ENCODE measurements at regions not wholly inside any gene's neighbourhood (a gene's known extent, or its start where the extent isn't known, plus 50 kb on each side); places are given as distances from the start of the nearest gene placed in this dataset.

- TF ChIP-seq IRF3 (IDR thresholded peaks at IDR 0.05; ENCODE audit: low read depth, low read length) (no peak), FOSL2 (IDR thresholded peaks at IDR 0.05; ENCODE audit: borderline replicate concordance, low read depth) (no peak), USF2 (IDR thresholded peaks at IDR 0.05; ENCODE audit: borderline replicate concordance, low read depth, low read length) (no peak), MAX (IDR thresholded peaks at IDR 0.05; ENCODE audit: low read depth) (no peak), CTCF (IDR thresholded peaks at IDR 0.05) (no peak), FOXJ3 (CRISPR knock-in tag; IDR thresholded peaks at IDR 0.05) (no peak), GABPA (IDR thresholded peaks at IDR 0.05; ENCODE audit: low read depth) (no peak), RAD21 (IDR thresholded peaks at IDR 0.05; ENCODE audit: low read length) (no peak)
Observed at GRCh38 chr21:14754682-14755081, 208.6 kb upstream of the SAMSN1 start (continued).

- H3K27ac ChIP-seq (ENCODE audit: low read depth in 2 of 2, low read length in 1 of 2): no peak overlapping the region
- 3% methylated on average over 1 of the region's 1 CpG for WGBS (ENCODE audit: low lambda C conversion rate)
- no peak for DNase-seq
- POLR2A ChIA-PET: no interaction called here
- H2AFZ ChIP-seq (ENCODE audit: low read depth): no peak overlapping the region
- no peaks in the 10 kb centered on the region for H3K4me1 ChIP-seq (ENCODE audit: control insufficient read depth in 1 of 2, insufficient read depth in 2 of 2, low read depth in 1 of 2, low read length in 1 of 2)
- no peaks in the 10 kb centered on the region for H3K36me3 ChIP-seq (replicated peaks in 1 of 2; ENCODE audit: control insufficient read depth in 1 of 2, insufficient read depth in 2 of 2, low read length in 1 of 2)
- TF ChIP-seq FOSL2 (IDR thresholded peaks at IDR 0.05; ENCODE audit: borderline replicate concordance, low read depth): no peak
- TF ChIP-seq REST (IDR thresholded peaks at IDR 0.05; ENCODE audit: low read depth, low read length): no peak
- TF ChIP-seq FOXJ3 (CRISPR knock-in tag; IDR thresholded peaks at IDR 0.05): no peak
- TF ChIP-seq GATA2 (CRISPR knock-in tag; IDR thresholded peaks at IDR 0.05): no peak
- TF ChIP-seq NRF1 (IDR thresholded peaks at IDR 0.05; ENCODE audit: low read depth, low read length): no peak
- no peak for TF ChIP-seq PBX3 (IDR thresholded peaks at IDR 0.05)
- CTCF ChIA-PET: no interaction called here
- H3K27me3 ChIP-seq (ENCODE audit: insufficient read depth): no peaks in the 10 kb centered on the region
- H4K20me1 ChIP-seq (ENCODE audit: insufficient read depth): no peaks in the 10 kb centered on the region
- no peak overlapping the region for H3K9ac ChIP-seq
- H3K79me2 ChIP-seq (ENCODE audit: insufficient read depth): no peaks in the 10 kb centered on the region
- H3K9me3 ChIP-seq: no peaks in the 10 kb centered on the region
- no peak overlapping the region for H3K4me3 ChIP-seq (ENCODE audit: low read depth in 2 of 2, low read length in 1 of 2)
- H3K4me2 ChIP-seq: no peak overlapping the region
- H3K9me2 ChIP-seq: 0 out of 2 replicates have a peak, but pooled peaks cover 6% of the 10 kb centered on the region
- no peaks in the 10 kb centered on the region for H3F3A ChIP-seq (replicated peaks; ENCODE audit: insufficient read depth)
Observed at GRCh38 chr21:14754259-14754604, 208.1 kb upstream of the SAMSN1 start.

Measured in SK-N-SH (cell line).